Endothelial cell of umbilical vein (primary cell): ENCODE measurements at regions not wholly inside any gene's neighbourhood (a gene's known extent, or its start where the extent isn't known, plus 50 kb on each side); places are given as distances from the start of the nearest gene placed in this dataset.

ENCODE experiments used
- EZH2 ChIP-seq: IDR thresholded peaks from 2 replicates; pipeline ENCODE4 v1.6.1; 2012; ENCODE audit warnings: borderline replicate concordance, low read depth, mild to moderate bottlenecking, moderate library complexity, low read length, inconsistent platforms; ENCODE audit not compliant: severe bottlenecking
- POLR2A ChIP-seq: IDR thresholded peaks from 2 replicates; pipeline ENCODE4 v1.6.1; 2012; ENCODE audit warnings: low read depth, mild to moderate bottlenecking, control low read depth, low read length
- POLR2AphosphoS5 ChIP-seq: IDR thresholded peaks from 2 replicates; pipeline ENCODE4 v1.6.1; 2012; ENCODE audit warnings: low read depth, mild to moderate bottlenecking, control low read depth, low read length, moderate library complexity; ENCODE audit not compliant: insufficient read depth
- TF ChIP-seq, protein P1 (sequence below): IDR thresholded peaks from 2 replicates; pipeline ENCODE4 v1.6.1; 2011; ENCODE audit not compliant: insufficient read depth, insufficient read length
- TF ChIP-seq, protein P2 (sequence below), 2 donors: IDR thresholded peaks; 1 replicate in 1 of 2; 2 replicates in 1 of 2; pipeline ENCODE4 v1.5.1; 2011; ENCODE audit warnings: low read length in 2 of 2, mild to moderate bottlenecking in 2 of 2, moderate library complexity in 2 of 2, control low read depth in 1 of 2, inconsistent platforms in 1 of 2, low read depth in 1 of 2; ENCODE audit not compliant: insufficient read depth in 1 of 2; ENCODE audit errors: extremely low read depth in 1 of 2

DNA sequence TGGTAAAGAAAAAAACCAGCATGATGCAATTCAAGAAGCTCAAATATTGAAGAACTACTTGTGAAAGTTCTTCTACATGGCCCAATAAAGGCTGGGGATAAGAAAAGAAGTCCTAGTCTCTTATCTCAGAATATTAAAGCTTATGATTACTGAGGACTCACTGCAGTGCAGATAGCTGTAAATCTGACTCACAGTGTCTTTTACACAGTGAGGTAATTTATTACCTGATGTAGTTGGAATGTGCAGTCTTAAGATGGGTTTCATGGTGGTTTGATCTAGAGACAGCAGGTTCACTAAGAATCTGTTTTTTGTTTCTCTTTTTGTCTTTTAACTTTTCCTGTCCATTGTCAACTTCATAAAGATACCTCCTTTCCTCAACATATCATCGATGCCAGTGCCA is 484.0 kb upstream of the MAP2 start:
- TF ChIP-seq POLR2A (no peak), POLR2AphosphoS5 (no peak), EZH2 (no peak)
- TF ChIP-seq, protein P1, sequence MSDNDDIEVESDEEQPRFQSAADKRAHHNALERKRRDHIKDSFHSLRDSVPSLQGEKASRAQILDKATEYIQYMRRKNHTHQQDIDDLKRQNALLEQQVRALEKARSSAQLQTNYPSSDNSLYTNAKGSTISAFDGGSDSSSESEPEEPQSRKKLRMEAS: no peak
- TF ChIP-seq, protein P2, sequence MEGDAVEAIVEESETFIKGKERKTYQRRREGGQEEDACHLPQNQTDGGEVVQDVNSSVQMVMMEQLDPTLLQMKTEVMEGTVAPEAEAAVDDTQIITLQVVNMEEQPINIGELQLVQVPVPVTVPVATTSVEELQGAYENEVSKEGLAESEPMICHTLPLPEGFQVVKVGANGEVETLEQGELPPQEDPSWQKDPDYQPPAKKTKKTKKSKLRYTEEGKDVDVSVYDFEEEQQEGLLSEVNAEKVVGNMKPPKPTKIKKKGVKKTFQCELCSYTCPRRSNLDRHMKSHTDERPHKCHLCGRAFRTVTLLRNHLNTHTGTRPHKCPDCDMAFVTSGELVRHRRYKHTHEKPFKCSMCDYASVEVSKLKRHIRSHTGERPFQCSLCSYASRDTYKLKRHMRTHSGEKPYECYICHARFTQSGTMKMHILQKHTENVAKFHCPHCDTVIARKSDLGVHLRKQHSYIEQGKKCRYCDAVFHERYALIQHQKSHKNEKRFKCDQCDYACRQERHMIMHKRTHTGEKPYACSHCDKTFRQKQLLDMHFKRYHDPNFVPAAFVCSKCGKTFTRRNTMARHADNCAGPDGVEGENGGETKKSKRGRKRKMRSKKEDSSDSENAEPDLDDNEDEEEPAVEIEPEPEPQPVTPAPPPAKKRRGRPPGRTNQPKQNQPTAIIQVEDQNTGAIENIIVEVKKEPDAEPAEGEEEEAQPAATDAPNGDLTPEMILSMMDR (IDR thresholded peaks at IDR 0.05; ENCODE audit: extremely low read depth in 1 of 2, insufficient read depth in 1 of 2, low read depth in 1 of 2, low read length in 2 of 2): no peak
